M059J (cell line): ENCODE measurements at regions not wholly inside any gene's neighbourhood (a gene's known extent, or its start where the extent isn't known, plus 50 kb on each side); places are given as distances from the start of the nearest gene placed in this dataset.
A peak's percentile ranks its signal among the peaks of the same experiment; 100 is the strongest.
"Not testable (repeated sequence)": the region's sequence is repeated elsewhere in the genome, so short reads cannot be mapped to it uniquely, and the experiment has no call there.

Experiments used
- DNase-seq: peaks from one replicate; pipeline ENCODE4 v3.0.0-alpha.2; 2012; ENCODE audit warnings: low read depth

- peak; percentile 9 for DNase-seq
These were observed 1047.5 kb downstream of the GATA3 start for GRCh38 chr10:9102026-9102425.

GRCh38 chr10:9103301-9103700 lies 1048.8 kb downstream of the GATA3 start:
- DNase-seq, result peak; percentile 4

GRCh38 chr10:9111976-9112375 lies 1057.5 kb downstream of the GATA3 start:
- DNase-seq, result no peak

- DNase-seq, result no peak
These were observed 1072.2 kb downstream of the GATA3 start for GRCh38 chr10:9126728-9127127.

- DNase-seq, result no peak
These were observed 1082.9 kb downstream of the GATA3 start for GRCh38 chr10:9137368-9137767.

GRCh38 chr10:9138829-9139228 lies 1084.3 kb downstream of the GATA3 start:
- DNase-seq, result not testable (repeated sequence)

- DNase-seq, result no peak
These were observed 1085.9 kb downstream of the GATA3 start for GRCh38 chr10:9140373-9140772.

- DNase-seq, result no peak
These were observed 1093.0 kb downstream of the GATA3 start for GRCh38 chr10:9147475-9147874.

- DNase-seq, result no peak
These were observed 1094.6 kb downstream of the GATA3 start for GRCh38 chr10:9149134-9149533.

- DNase-seq, result not testable (repeated sequence)
These were observed 1098.6 kb downstream of the GATA3 start for GRCh38 chr10:9153057-9153456.

GRCh38 chr10:9157656-9158055 lies 1103.2 kb downstream of the GATA3 start:
- no peak for DNase-seq

GRCh38 chr10:9158675-9159074 lies 1104.2 kb downstream of the GATA3 start:
- peak; percentile 49 for DNase-seq

- no peak for DNase-seq
These were observed 1105.8 kb downstream of the GATA3 start for GRCh38 chr10:9160275-9160674.

- no peak for DNase-seq
These were observed 1109.2 kb downstream of the GATA3 start for GRCh38 chr10:9163699-9164098.

GRCh38 chr10:9166770-9167169 lies 1112.3 kb downstream of the GATA3 start:
- peak; percentile 3 for DNase-seq

GRCh38 chr10:9172276-9172675 lies 1117.8 kb downstream of the GATA3 start:
- DNase-seq, result no peak

GRCh38 chr10:9175200-9175599 lies 1120.7 kb downstream of the GATA3 start:
- DNase-seq, result no peak

GRCh38 chr10:9183197-9183880 lies 1128.9 kb downstream of the GATA3 start:
- DNase-seq, result not testable (repeated sequence)

GRCh38 chr10:9188022-9188810 lies 1133.7 kb downstream of the GATA3 start:
- peak; percentile 69 for DNase-seq

GRCh38 chr10:9189448-9189847 lies 1135.0 kb downstream of the GATA3 start:
- no peak for DNase-seq

GRCh38 chr10:9193120-9193519 lies 1138.6 kb downstream of the GATA3 start:
- DNase-seq, result no peak

- DNase-seq, result no peak
These were observed 1140.9 kb downstream of the GATA3 start for GRCh38 chr10:9195385-9195784.

GRCh38 chr10:9198611-9199010 lies 1144.1 kb downstream of the GATA3 start:
- DNase-seq, result peak; percentile 39
